GM23338 (cell line): ENCODE measurements at regions not wholly inside any gene's neighbourhood (a gene's known extent, or its start where the extent isn't known, plus 50 kb on each side); places are given as distances from the start of the nearest gene placed in this dataset.

Experiments used
- ATAC-seq: fragments of 200-7000 bp; cut with Tn5 transposase; 3 replicates; pipeline ENCODE4 v1.9.1; 2020
- DNase-seq: peaks from one replicate; pipeline ENCODE4 v3.0.0-alpha.2; 2015; ENCODE audit warnings: low spot score
- H2AFZ ChIP-seq: fragments of 200-600 bp; sonication (generic); 2 replicates; pipeline ENCODE4 v1.8.0; 2016; ENCODE audit warnings: antibody characterized with exemption, mild to moderate bottlenecking, moderate library complexity
- H3F3A ChIP-seq: fragments of 200-600 bp; sonication (generic); replicated peaks from 2 replicates; pipeline ENCODE4 v1.8.0; 2017; ENCODE audit warnings: antibody characterized with exemption, mixed run types, low read depth
- H3K27ac ChIP-seq: fragments of 200-600 bp; sonication (generic); 2 replicates; pipeline ENCODE4 v1.6.1; 2016; ENCODE audit warnings: low read depth
- H3K27me3 ChIP-seq: fragments of 200-600 bp; sonication (generic); 2 replicates; pipeline ENCODE4 v1.8.0; 2016; ENCODE audit warnings: mild to moderate bottlenecking, mixed run types, moderate library complexity; ENCODE audit not compliant: insufficient read depth
- H3K36me3 ChIP-seq: fragments of 200-600 bp; sonication (generic); 2 replicates; pipeline ENCODE4 v1.8.0; 2016; ENCODE audit warnings: mild to moderate bottlenecking; ENCODE audit not compliant: insufficient read depth
- H3K4me1 ChIP-seq: fragments of 200-600 bp; sonication (generic); 2 replicates; pipeline ENCODE4 v1.8.0; 2016; ENCODE audit warnings: mild to moderate bottlenecking, moderate library complexity; ENCODE audit not compliant: insufficient read depth
- H3K4me2 ChIP-seq: fragments of 200-600 bp; sonication (generic); 2 replicates; pipeline ENCODE4 v1.7.1; 2017; ENCODE audit warnings: mixed run types
- H3K4me3 ChIP-seq: fragments of 200-600 bp; sonication (generic); 2 replicates; pipeline ENCODE4 v1.6.1; 2016; ENCODE audit warnings: mixed run types
- H3K79me2 ChIP-seq: fragments of 200-600 bp; sonication (generic); replicated peaks from 2 replicates; pipeline ENCODE4 v1.8.0; 2017; ENCODE audit warnings: mild to moderate bottlenecking; ENCODE audit not compliant: insufficient read depth
- H3K9me2 ChIP-seq: fragments of 200-600 bp; sonication (generic); 2 replicates; pipeline ENCODE4 v1.8.0; 2017; ENCODE audit not compliant: insufficient read depth
- H4K20me1 ChIP-seq: fragments of 200-600 bp; sonication (generic); replicated peaks from 2 replicates; pipeline ENCODE4 v1.8.0; 2017; ENCODE audit warnings: mild to moderate bottlenecking; ENCODE audit not compliant: insufficient read depth
- H3K27ac Mint-ChIP-seq: 2 replicates; pipeline ENCODE4 v1.8.0; 2020; ENCODE audit warnings: inconsistent platforms, mild to moderate bottlenecking, moderate library complexity, mixed read lengths
- H3K27me3 Mint-ChIP-seq: 3 replicates; pipeline ENCODE4 v1.8.0; 2022; ENCODE audit warnings: low read depth, mild to moderate bottlenecking, moderate library complexity, mixed read lengths, inconsistent platforms; ENCODE audit not compliant: insufficient read depth, poor library complexity
- H3K36me3 Mint-ChIP-seq: 3 replicates; pipeline ENCODE4 v1.8.0; 2021; ENCODE audit warnings: low read depth, mild to moderate bottlenecking, inconsistent platforms, moderate library complexity, mixed read lengths
- H3K4me1 Mint-ChIP-seq: 3 replicates; pipeline ENCODE4 v1.8.0; 2020; ENCODE audit warnings: mild to moderate bottlenecking, inconsistent platforms, mixed read lengths
- H3K4me3 Mint-ChIP-seq: 3 replicates; pipeline ENCODE4 v1.8.0; 2021; ENCODE audit warnings: moderate library complexity, mild to moderate bottlenecking, inconsistent platforms, mixed read lengths
- H3K9me3 Mint-ChIP-seq: 3 replicates; pipeline ENCODE4 v1.8.0; 2020; ENCODE audit warnings: moderate library complexity, mild to moderate bottlenecking, inconsistent platforms, mixed read lengths
- CREB1 ChIP-seq: fragments of 250-450 bp; sonication (Bioruptor Pico); IDR thresholded peaks from 2 replicates; pipeline ENCODE4 v1.5.0; 2020; ENCODE audit warnings: low read depth, mild to moderate bottlenecking, moderate library complexity
- CTCF ChIP-seq, 2 experiments: fragments of 200-600 bp in 1 of 2; sonication (generic) in 1 of 2; conservative IDR thresholded peaks; 2 replicates each; pipeline versions ENCODE4 v1.5.1 to v1.6.1; 2016 to 2017; ENCODE audit warnings: antibody characterized with exemption in 2 of 2, low read depth in 2 of 2, mild to moderate bottlenecking in 2 of 2, moderate library complexity in 1 of 2
- ETS1 ChIP-seq: IDR thresholded peaks from 2 replicates; pipeline ENCODE4 v1.6.1; 2016; ENCODE audit warnings: antibody characterized with exemption
- EZH2 ChIP-seq: fragments of 200-600 bp; sonication (generic); IDR thresholded peaks from one replicate; pipeline ENCODE4 v1.8.0; 2017; ENCODE audit warnings: antibody characterized with exemption, mild to moderate bottlenecking, low read depth; ENCODE audit not compliant: unreplicated experiment
- EZH2phosphoT487 ChIP-seq: fragments of 200-600 bp; sonication (generic); IDR thresholded peaks from one replicate; pipeline ENCODE4 v1.8.1; 2018; ENCODE audit warnings: antibody characterized with exemption; ENCODE audit not compliant: unreplicated experiment
- JUNB ChIP-seq: IDR thresholded peaks from one replicate; pipeline ENCODE4 v1.6.1; 2016; ENCODE audit warnings: antibody characterized with exemption; ENCODE audit not compliant: unreplicated experiment
- NANOG ChIP-seq: IDR thresholded peaks from 2 replicates; pipeline ENCODE4 v1.6.1; 2016; ENCODE audit warnings: antibody characterized with exemption, borderline replicate concordance
- POLR2AphosphoS5 ChIP-seq: IDR thresholded peaks from 2 replicates; pipeline ENCODE4 v1.6.1; 2016; ENCODE audit warnings: antibody characterized with exemption, low read depth
- REST ChIP-seq: IDR thresholded peaks from one replicate; pipeline ENCODE4 v1.6.1; 2018; ENCODE audit warnings: antibody characterized with exemption; ENCODE audit not compliant: unreplicated experiment
- STAT1 ChIP-seq: IDR thresholded peaks from one replicate; pipeline ENCODE4 v1.6.1; 2016; ENCODE audit warnings: antibody characterized with exemption; ENCODE audit not compliant: unreplicated experiment
- ZNF114 ChIP-seq: fragments of 250-450 bp; sonication (Bioruptor Pico); IDR thresholded peaks from 2 replicates; pipeline ENCODE4 v1.5.0; 2020; ENCODE audit warnings: mild to moderate bottlenecking, moderate library complexity
- ZNF331 ChIP-seq: fragments of 250-450 bp; sonication (Bioruptor Pico); IDR thresholded peaks from 2 replicates; pipeline ENCODE4 v1.5.0; 2020; ENCODE audit warnings: low read depth, mild to moderate bottlenecking, moderate library complexity
- ZNF462 ChIP-seq: fragments of 250-450 bp; sonication (Bioruptor Pico); IDR thresholded peaks from 2 replicates; pipeline ENCODE4 v1.5.0; 2020; ENCODE audit warnings: mild to moderate bottlenecking, moderate library complexity

GRCh38 chr2:8217468-8218030 lies 464.3 kb upstream of the ID2 start:
- H3K27ac ChIP-seq: no peak overlapping the region
- H4K20me1 ChIP-seq: no peaks in the 10 kb centered on the region
- peak; percentile 61 for ATAC-seq
- H3K4me1 Mint-ChIP-seq: peaks cover 22% of the 10 kb centered on the region
- H3K79me2 ChIP-seq: no peaks in the 10 kb centered on the region
- H2AFZ ChIP-seq: peak overlapping the region; percentile 88
- no peaks in the 10 kb centered on the region for H3F3A ChIP-seq
- no peak overlapping the region for H3K4me2 ChIP-seq
- peaks cover 8% of the 10 kb centered on the region; the same call in 1 of the 2 replicates for H3K4me1 ChIP-seq
- peaks cover 3% of the 10 kb centered on the region for H3K27me3 Mint-ChIP-seq
- no peak overlapping the region for H3K4me3 ChIP-seq
- TF ChIP-seq POLR2AphosphoS5 (no peak), ETS1 (no peak), JUNB (no peak), STAT1 (no peak), EZH2 (no peak), CREB1 (CRISPR knock-in tag) (no peak), CTCF (conservative IDR thresholded peaks at IDR 0.05; ENCODE audit: low read depth in 2 of 2) (no peak), ZNF114 (CRISPR knock-in tag) (no peak), NANOG (no peak), ZNF331 (CRISPR knock-in tag) (no peak), ZNF462 (CRISPR knock-in tag) (no peak), REST (no peak), EZH2phosphoT487 (no peak)
- 0 out of 2 replicates have a peak, but pooled peaks cover 3% of the 10 kb centered on the region for H3K9me2 ChIP-seq
- no peak for DNase-seq
- no peaks in the 10 kb centered on the region for H3K36me3 ChIP-seq
- no peaks in the 10 kb centered on the region for H3K36me3 Mint-ChIP-seq
- no peaks in the 10 kb centered on the region for H3K27me3 ChIP-seq
- no peak overlapping the region for H3K4me3 Mint-ChIP-seq
- H3K9me3 Mint-ChIP-seq: no peaks in the 10 kb centered on the region
- H3K27ac Mint-ChIP-seq: no peak overlapping the region
